H1 (cell line): ENCODE measurements at regions not wholly inside any gene's neighbourhood (a gene's known extent, or its start where the extent isn't known, plus 50 kb on each side); places are given as distances from the start of the nearest gene placed in this dataset.
A peak's percentile ranks its signal among the peaks of the same experiment; 100 is the strongest.

Source experiments
- CTCF ChIA-PET: fragments of 300-600 bp; sonication (Branson Sonifier 250); formaldehyde crosslinking; loops from one replicate; lab custom pipeline; 2021; ENCODE audit not compliant: partially characterized antibody; lab: Charles Lee
- POLR2A ChIA-PET: fragments of 300-600 bp; sonication (Branson Sonifier 250); formaldehyde crosslinking; loops from one replicate; lab custom pipeline; 2021; ENCODE audit warnings: inconsistent platforms; ENCODE audit not compliant: partially characterized antibody; lab: Charles Lee
- DNase-seq, 2 experiments: peaks; one replicate each; pipeline versions ENCODE4 v3.0.0 to v3.0.0-alpha.2; 2010 to 2022; ENCODE audit warnings: low spot score in 2 of 2, low read depth in 1 of 2, mixed read lengths in 1 of 2
- FAIRE-seq: peaks from 2 replicates; lab custom pipeline; 2011; peaks lifted over from hg19 to GRCh38; lab: Jason Lieb, UNC
- H2AFZ ChIP-seq: 2 replicates; pipeline ENCODE4 v1.8.1; 2012; ENCODE audit warnings: low read length, inconsistent platforms
- H2AK5ac ChIP-seq: 2 replicates; pipeline ENCODE4 v1.6.1; 2013; ENCODE audit warnings: low read depth, low read length
- H2BK120ac ChIP-seq: replicated peaks from 2 replicates; pipeline ENCODE3; 2013; ENCODE audit warnings: low read depth, low read length, inconsistent platforms
- H2BK12ac ChIP-seq: 2 replicates; pipeline ENCODE4 v1.6.1; 2013; ENCODE audit warnings: low read depth, low read length
- H2BK15ac ChIP-seq: 2 replicates; pipeline ENCODE4 v1.6.1; 2013; ENCODE audit warnings: low read length
- H2BK20ac ChIP-seq: 2 replicates; pipeline ENCODE4 v1.6.1; 2013; ENCODE audit warnings: low read length
- H2BK5ac ChIP-seq: 2 replicates; pipeline ENCODE4 v1.6.1; 2013; ENCODE audit warnings: low read depth, low read length
- H3K14ac ChIP-seq: 2 replicates; pipeline ENCODE4 v1.6.1; 2013; ENCODE audit warnings: inconsistent platforms; ENCODE audit not compliant: insufficient read length
- H3K18ac ChIP-seq: 2 replicates; pipeline ENCODE4 v1.6.1; 2013; ENCODE audit warnings: low read length; ENCODE audit errors: extremely low read depth
- H3K23ac ChIP-seq: 2 replicates; pipeline ENCODE4 v1.6.1; 2013; ENCODE audit warnings: inconsistent platforms; ENCODE audit not compliant: insufficient read length
- H3K23me2 ChIP-seq: 2 replicates; pipeline ENCODE4 v1.6.1; 2013; ENCODE audit warnings: low read depth, low read length
- H3K27ac ChIP-seq: 2 replicates; pipeline ENCODE4 v1.6.1; 2011; ENCODE audit warnings: low read depth, low read length, inconsistent platforms
- H3K27me3 ChIP-seq, 4 experiments: replicated peaks in 1 of 4; 1 replicate in 1 of 4; 2 replicates in 3 of 4; pipeline versions ENCODE4 v1.6.1 to v1.8.1; 2011 to 2013; ENCODE audit warnings: low read length in 3 of 4, mild to moderate bottlenecking in 3 of 4, inconsistent platforms in 2 of 4, mixed read lengths in 2 of 4, moderate library complexity in 1 of 4; ENCODE audit not compliant: control insufficient read depth in 3 of 4, insufficient read depth in 3 of 4; ENCODE audit errors: extremely low read depth in 1 of 4
- H3K36me3 ChIP-seq, 4 experiments: 2 replicates each; pipeline versions ENCODE4 v1.6.1 to v1.8.1; 2011 to 2013; ENCODE audit warnings: mild to moderate bottlenecking in 4 of 4, low read length in 3 of 4, moderate library complexity in 2 of 4, control low read depth in 1 of 4, inconsistent platforms in 1 of 4; ENCODE audit not compliant: insufficient read depth in 4 of 4, control insufficient read depth in 2 of 4
- H3K4ac ChIP-seq: replicated peaks from 2 replicates; pipeline ENCODE3; 2013; ENCODE audit warnings: low read length, low read depth, mixed read lengths, inconsistent platforms; ENCODE audit not compliant: insufficient read length
- H3K4me1 ChIP-seq, 4 experiments: replicated peaks in 1 of 4; 1 replicate in 1 of 4; 2 replicates in 3 of 4; pipeline versions ENCODE4 v1.6.1 to v1.8.1; 2011 to 2013; ENCODE audit warnings: low read length in 3 of 4, inconsistent platforms in 2 of 4, mixed read lengths in 1 of 4; ENCODE audit not compliant: insufficient read depth in 4 of 4, control insufficient read depth in 3 of 4
- H3K4me2 ChIP-seq, 2 experiments: 2 replicates each; pipeline versions ENCODE4 v1.6.1 to v1.8.1; 2011 to 2013; ENCODE audit warnings: low read depth in 2 of 2, low read length in 2 of 2, control low read depth in 1 of 2, inconsistent platforms in 1 of 2, mild to moderate bottlenecking in 1 of 2; ENCODE audit not compliant: insufficient read depth in 1 of 2
- H3K4me3 ChIP-seq, 4 experiments: fragments of 200-600, 300-600 bp in 1 of 4; sonication (generic), shearing (Covaris generic), sonication (Bioruptor Twin) in 1 of 4; 2 replicates each; pipeline versions ENCODE4 v1.5.1 to v1.8.1; 2011 to 2016; ENCODE audit warnings: low read length in 4 of 4, low read depth in 3 of 4, control low read depth in 2 of 4, inconsistent platforms in 2 of 4, mild to moderate bottlenecking in 2 of 4, mixed read lengths in 1 of 4, moderate library complexity in 1 of 4; ENCODE audit not compliant: insufficient read depth in 2 of 4; ENCODE audit errors: extremely low read depth in 1 of 4
- H3K56ac ChIP-seq: replicated peaks from 2 replicates; pipeline ENCODE3; 2013; ENCODE audit warnings: low read depth, mild to moderate bottlenecking, mixed read lengths, low read length, inconsistent platforms; ENCODE audit not compliant: insufficient read length
- H3K79me1 ChIP-seq: 2 replicates; pipeline ENCODE4 v1.6.1; 2013; ENCODE audit warnings: low read depth, low read length, control low read depth
- H3K79me2 ChIP-seq, 2 experiments: 2 replicates each; pipeline versions ENCODE4 v1.6.1 to v1.8.1; 2012 to 2013; ENCODE audit warnings: low read length in 2 of 2, mild to moderate bottlenecking in 2 of 2, inconsistent platforms in 1 of 2; ENCODE audit not compliant: insufficient read depth in 2 of 2, control insufficient read depth in 1 of 2
- H3K9ac ChIP-seq, 4 experiments: replicated peaks in 1 of 4; 1 replicate in 1 of 4; 2 replicates in 3 of 4; pipeline versions ENCODE4 v1.6.1 to v1.8.1; 2011 to 2013; ENCODE audit warnings: low read depth in 3 of 4, low read length in 3 of 4, control low read depth in 2 of 4, mild to moderate bottlenecking in 2 of 4, moderate library complexity in 2 of 4, inconsistent platforms in 1 of 4; ENCODE audit errors: extremely low read depth in 1 of 4
- H3K9me3 ChIP-seq, 2 experiments: 2 replicates each; pipeline versions ENCODE4 v1.6.1 to v1.8.1; 2012 to 2013; ENCODE audit warnings: mild to moderate bottlenecking in 2 of 2, moderate library complexity in 2 of 2, control low read depth in 1 of 2, inconsistent platforms in 1 of 2, low read depth in 1 of 2, low read length in 1 of 2, mixed read lengths in 1 of 2; ENCODE audit not compliant: insufficient read depth in 2 of 2
- H4K20me1 ChIP-seq, 2 experiments: replicated peaks in 1 of 2; 2 replicates each; pipeline versions ENCODE3 to v1.8.1; 2011 to 2013; ENCODE audit warnings: inconsistent platforms in 2 of 2, low read length in 2 of 2, mild to moderate bottlenecking in 1 of 2; ENCODE audit not compliant: insufficient read depth in 2 of 2, control insufficient read depth in 1 of 2
- H4K5ac ChIP-seq: 2 replicates; pipeline ENCODE4 v1.6.1; 2013; ENCODE audit warnings: low read length, low read depth, mixed read lengths, inconsistent platforms; ENCODE audit not compliant: insufficient read length
- H4K8ac ChIP-seq: 2 replicates; pipeline ENCODE4 v1.8.0; 2013; ENCODE audit warnings: mild to moderate bottlenecking, moderate library complexity, low read length, inconsistent platforms; ENCODE audit not compliant: insufficient read depth; ENCODE audit errors: extremely low read depth
- H4K91ac ChIP-seq: replicated peaks from 2 replicates; pipeline ENCODE3; 2013; ENCODE audit warnings: low read length, mixed read lengths, inconsistent platforms; ENCODE audit not compliant: insufficient read length
- SRF ChIP-seq: IDR thresholded peaks from 2 replicates; pipeline ENCODE4 v1.6.1; 2011; ENCODE audit warnings: mild to moderate bottlenecking, low read depth, low read length, moderate library complexity
- WGBS, 2 experiments: shearing (Covaris generic) in 1 of 2; methylation state at CpG; one replicate each; pipeline versions ENCODE4 v1.1.6 to v1.1.7; 2013 to 2015; ENCODE audit warnings: low lambda C conversion rate in 2 of 2, mixed read lengths in 2 of 2, inconsistent platforms in 1 of 2, low coverage in 1 of 2, missing lambda C conversion rate in 1 of 2; ENCODE audit not compliant: insufficient replicate concordance in 2 of 2, insufficient coverage in 1 of 2, insufficient read length in 1 of 2; ENCODE audit errors: extremely low coverage in 1 of 2, missing lambda C conversion rate in 1 of 2; 5-methylcytosine and 5-hydroxymethylcytosine counted together

- H2AK5ac ChIP-seq = no peak overlapping the region
- FAIRE-seq = no peak
- no peak overlapping the region for H4K91ac ChIP-seq
- no peak overlapping the region for H2BK15ac ChIP-seq
- H4K8ac ChIP-seq = 0 out of 2 replicates have a peak overlapping the region, but pooled peaks have one; percentile 57
- no peak overlapping the region for H3K4me2 ChIP-seq
- H4K5ac ChIP-seq = no peak overlapping the region
- H3K79me1 ChIP-seq = no peaks in the 10 kb centered on the region
- no peak overlapping the region for H3K4ac ChIP-seq
- no peak overlapping the region for H2BK12ac ChIP-seq
- DNase-seq = no peak
- H2AFZ ChIP-seq = no peak overlapping the region
- H2BK5ac ChIP-seq = no peak overlapping the region
- no peaks in the 10 kb centered on the region for H3K23me2 ChIP-seq
- H4K20me1 ChIP-seq = no peaks in the 10 kb centered on the region
- no peak overlapping the region for H3K27ac ChIP-seq
- H3K9me3 ChIP-seq = peaks cover 0 to 4% of the 10 kb centered on the region in 2 experiments; a peak in 1 of 4 replicates
- H3K27me3 ChIP-seq = no peaks in the 10 kb centered on the region; a peak in 1 of 7 replicates
- H3K79me2 ChIP-seq = no peaks in the 10 kb centered on the region
- H3K18ac ChIP-seq = no peak overlapping the region
- H3K14ac ChIP-seq = no peak overlapping the region
- H3K23ac ChIP-seq = no peak overlapping the region
- H3K36me3 ChIP-seq = no peaks in the 10 kb centered on the region
- H2BK20ac ChIP-seq = peak overlapping the region; percentile 32; the same call in 1 of the 2 replicates
- CTCF ChIA-PET = no interaction called here
- 90% methylated on average over 9 of the region's 9 CpGs; no CpG with 5 or more reads in 1 of the 2 experiments for WGBS, 2 experiments
- H2BK120ac ChIP-seq = no peak overlapping the region
- H3K4me1 ChIP-seq = peaks cover 0 to 7% (median 3%) of the 10 kb centered on the region in 4 experiments; a peak in 5 of 7 replicates
- no peak for TF ChIP-seq SRF
- H3K56ac ChIP-seq = no peak overlapping the region
- POLR2A ChIA-PET = no interaction called here
- no peak overlapping the region for H3K9ac ChIP-seq
- H3K4me3 ChIP-seq = no peak overlapping the region
Observed at GRCh38 chr6:168996356-168996625, 257.4 kb downstream of the THBS2 start.
